KMS-11 (cell line): ENCODE measurements at regions not wholly inside any gene's neighbourhood (a gene's known extent, or its start where the extent isn't known, plus 50 kb on each side); places are given as distances from the start of the nearest gene placed in this dataset.

Source experiments
- H2AFZ ChIP-seq: fragments of 200-600 bp; sonication (generic); 2 replicates; pipeline ENCODE4 v1.6.1; 2016; ENCODE audit warnings: antibody characterized with exemption, mixed run types, low read depth
- H3K27ac ChIP-seq: fragments of 200-600 bp; sonication (generic); 2 replicates; pipeline ENCODE4 v1.6.1; 2016; ENCODE audit warnings: mild to moderate bottlenecking, mixed run types
- H3K27me3 ChIP-seq: fragments of 200-600 bp; sonication (generic); 2 replicates; pipeline ENCODE4 v1.6.1; 2017; ENCODE audit warnings: mild to moderate bottlenecking, low read depth, mixed run types, moderate library complexity; ENCODE audit not compliant: insufficient read depth
- H3K36me3 ChIP-seq: fragments of 200-600 bp; sonication (generic); 2 replicates; pipeline ENCODE4 v1.6.1; 2017; ENCODE audit warnings: mild to moderate bottlenecking, mixed run types; ENCODE audit not compliant: insufficient read depth
- H3K4me1 ChIP-seq: fragments of 200-600 bp; sonication (generic); 2 replicates; pipeline ENCODE4 v1.6.1; 2016; ENCODE audit warnings: mild to moderate bottlenecking, low read depth, mixed run types; ENCODE audit not compliant: poor library complexity, severe bottlenecking
- H3K4me2 ChIP-seq: fragments of 200-600 bp; sonication (generic); 2 replicates; pipeline ENCODE4 v1.7.0; 2016; ENCODE audit warnings: mild to moderate bottlenecking, mixed run types
- H3K4me3 ChIP-seq: fragments of 200-600 bp; sonication (generic); IDR thresholded peaks from 2 replicates; pipeline ENCODE4 v1.6.1; 2017; ENCODE audit warnings: low read depth, low read length, mixed read lengths; ENCODE audit not compliant: insufficient read depth
- H3K79me2 ChIP-seq: fragments of 200-600 bp; sonication (generic); 2 replicates; pipeline ENCODE4 v1.6.1; 2016; ENCODE audit warnings: low read depth, mixed run types; ENCODE audit not compliant: insufficient read depth
- H3K9ac ChIP-seq: fragments of 200-600 bp; sonication (generic); 2 replicates; pipeline ENCODE4 v1.6.1; 2016; ENCODE audit warnings: mild to moderate bottlenecking, mixed run types
- H4K20me1 ChIP-seq: fragments of 200-600 bp; sonication (generic); 2 replicates; pipeline ENCODE4 v1.6.1; 2016; ENCODE audit warnings: mild to moderate bottlenecking, mixed run types; ENCODE audit not compliant: insufficient read depth
- TF ChIP-seq, protein P1 (sequence below): fragments of 200-600 bp; sonication (generic); conservative IDR thresholded peaks from 2 replicates; pipeline ENCODE4 v1.6.1; 2017; ENCODE audit warnings: low read depth, mild to moderate bottlenecking, antibody characterized with exemption, low read length, moderate library complexity, mixed read lengths

DNA sequence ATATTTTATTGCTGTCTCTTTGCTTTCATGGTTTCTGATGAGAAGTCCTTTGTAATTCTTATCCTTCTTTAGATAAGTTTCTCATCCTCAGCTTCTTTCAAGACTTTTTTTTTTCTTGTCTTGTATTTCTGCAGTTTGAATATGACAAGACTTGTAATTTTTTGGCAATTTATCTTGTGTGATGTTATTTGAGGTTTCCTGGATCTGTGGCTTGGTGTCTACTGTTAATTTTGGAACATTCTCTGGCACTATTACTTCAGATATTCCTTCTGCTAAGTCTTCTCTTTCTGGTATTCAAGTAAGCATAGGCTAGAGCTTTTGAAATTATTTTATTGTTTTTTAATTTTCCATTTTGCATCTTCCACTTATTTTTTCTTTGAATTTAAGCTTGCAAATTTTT is 1083.2 kb downstream of the CNTNAP5 start:
- Histone ChIP-seq H3K4me3 (no peak overlapping the region), H3K4me1 (no peaks in the 10 kb centered on the region), H3K36me3 (no peaks in the 10 kb centered on the region), H3K9ac (no peak overlapping the region), H2AFZ (no peak overlapping the region), H4K20me1 (no peaks in the 10 kb centered on the region), H3K27ac (no peak overlapping the region), H3K4me2 (no peak overlapping the region), H3K79me2 (no peaks in the 10 kb centered on the region), H3K27me3 (no peaks in the 10 kb centered on the region)
- TF ChIP-seq, protein P1, sequence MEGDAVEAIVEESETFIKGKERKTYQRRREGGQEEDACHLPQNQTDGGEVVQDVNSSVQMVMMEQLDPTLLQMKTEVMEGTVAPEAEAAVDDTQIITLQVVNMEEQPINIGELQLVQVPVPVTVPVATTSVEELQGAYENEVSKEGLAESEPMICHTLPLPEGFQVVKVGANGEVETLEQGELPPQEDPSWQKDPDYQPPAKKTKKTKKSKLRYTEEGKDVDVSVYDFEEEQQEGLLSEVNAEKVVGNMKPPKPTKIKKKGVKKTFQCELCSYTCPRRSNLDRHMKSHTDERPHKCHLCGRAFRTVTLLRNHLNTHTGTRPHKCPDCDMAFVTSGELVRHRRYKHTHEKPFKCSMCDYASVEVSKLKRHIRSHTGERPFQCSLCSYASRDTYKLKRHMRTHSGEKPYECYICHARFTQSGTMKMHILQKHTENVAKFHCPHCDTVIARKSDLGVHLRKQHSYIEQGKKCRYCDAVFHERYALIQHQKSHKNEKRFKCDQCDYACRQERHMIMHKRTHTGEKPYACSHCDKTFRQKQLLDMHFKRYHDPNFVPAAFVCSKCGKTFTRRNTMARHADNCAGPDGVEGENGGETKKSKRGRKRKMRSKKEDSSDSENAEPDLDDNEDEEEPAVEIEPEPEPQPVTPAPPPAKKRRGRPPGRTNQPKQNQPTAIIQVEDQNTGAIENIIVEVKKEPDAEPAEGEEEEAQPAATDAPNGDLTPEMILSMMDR, result no peak

- Histone ChIP-seq H2AFZ (no peak overlapping the region), H3K4me1 (no peaks in the 10 kb centered on the region), H3K4me2 (no peak overlapping the region), H3K27me3 (no peaks in the 10 kb centered on the region), H3K36me3 (no peaks in the 10 kb centered on the region), H3K27ac (no peak overlapping the region), H4K20me1 (no peaks in the 10 kb centered on the region), H3K9ac (no peak overlapping the region), H3K4me3 (no peak overlapping the region), H3K79me2 (no peaks in the 10 kb centered on the region)
- TF ChIP-seq, protein P1, result no peak
Observed at GRCh38 chr2:125125902-125126301, 1100.8 kb downstream of the CNTNAP5 start.

DNA sequence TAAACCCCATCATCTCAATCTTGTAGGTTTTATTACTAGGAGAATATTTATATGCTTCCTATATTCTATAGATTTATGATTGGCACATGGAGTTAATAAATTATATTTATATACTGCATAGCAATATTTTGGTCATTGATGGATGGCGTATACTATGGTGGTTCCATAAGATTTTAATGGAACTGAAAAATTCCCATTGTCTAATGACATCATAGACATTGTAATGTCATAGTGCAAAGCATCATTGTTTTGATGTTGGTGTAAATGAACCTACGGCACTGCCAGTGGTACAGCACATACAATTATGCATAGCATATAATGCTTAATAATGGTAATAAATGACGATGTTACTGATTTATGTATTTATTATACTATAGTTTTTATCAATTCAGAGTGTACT is 1135.9 kb downstream of the CNTNAP5 start:
- no peak overlapping the region for H2AFZ ChIP-seq
- H4K20me1 ChIP-seq, result no peaks in the 10 kb centered on the region
- no peak overlapping the region for H3K9ac ChIP-seq
- no peaks in the 10 kb centered on the region for H3K79me2 ChIP-seq
- no peaks in the 10 kb centered on the region for H3K36me3 ChIP-seq
- H3K27me3 ChIP-seq, result no peaks in the 10 kb centered on the region
- no peak overlapping the region for H3K4me2 ChIP-seq
- H3K27ac ChIP-seq, result no peak overlapping the region
- no peaks in the 10 kb centered on the region for H3K4me1 ChIP-seq
- TF ChIP-seq, protein P1, result no peak
- H3K4me3 ChIP-seq, result no peak overlapping the region

GRCh38 chr2:125167152-125167551 is 1142.1 kb downstream of the CNTNAP5 start:
- no peak overlapping the region for H3K4me3 ChIP-seq
- H4K20me1 ChIP-seq, result no peaks in the 10 kb centered on the region
- no peaks in the 10 kb centered on the region for H3K4me1 ChIP-seq
- no peaks in the 10 kb centered on the region for H3K36me3 ChIP-seq
- no peaks in the 10 kb centered on the region for H3K27me3 ChIP-seq
- no peak overlapping the region for H3K4me2 ChIP-seq
- H3K79me2 ChIP-seq, result no peaks in the 10 kb centered on the region
- H3K27ac ChIP-seq, result no peak overlapping the region
- H2AFZ ChIP-seq, result no peak overlapping the region
- H3K9ac ChIP-seq, result no peak overlapping the region
- TF ChIP-seq, protein P1, result no peak
